GM23338 (cell line): ENCODE measurements at regions not wholly inside any gene's neighbourhood (a gene's known extent, or its start where the extent isn't known, plus 50 kb on each side); places are given as distances from the start of the nearest gene placed in this dataset.

Experiments
- ATAC-seq: fragments of 200-7000 bp; cut with Tn5 transposase; 3 replicates; pipeline ENCODE4 v1.9.1; 2020
- DNase-seq: peaks from one replicate; pipeline ENCODE4 v3.0.0-alpha.2; 2015; ENCODE audit warnings: low spot score
- H2AFZ ChIP-seq: fragments of 200-600 bp; sonication (generic); 2 replicates; pipeline ENCODE4 v1.8.0; 2016; ENCODE audit warnings: antibody characterized with exemption, mild to moderate bottlenecking, moderate library complexity
- H3F3A ChIP-seq: fragments of 200-600 bp; sonication (generic); replicated peaks from 2 replicates; pipeline ENCODE4 v1.8.0; 2017; ENCODE audit warnings: antibody characterized with exemption, mixed run types, low read depth
- H3K27ac ChIP-seq: fragments of 200-600 bp; sonication (generic); 2 replicates; pipeline ENCODE4 v1.6.1; 2016; ENCODE audit warnings: low read depth
- H3K27me3 ChIP-seq: fragments of 200-600 bp; sonication (generic); 2 replicates; pipeline ENCODE4 v1.8.0; 2016; ENCODE audit warnings: mild to moderate bottlenecking, mixed run types, moderate library complexity; ENCODE audit not compliant: insufficient read depth
- H3K36me3 ChIP-seq: fragments of 200-600 bp; sonication (generic); 2 replicates; pipeline ENCODE4 v1.8.0; 2016; ENCODE audit warnings: mild to moderate bottlenecking; ENCODE audit not compliant: insufficient read depth
- H3K4me1 ChIP-seq: fragments of 200-600 bp; sonication (generic); 2 replicates; pipeline ENCODE4 v1.8.0; 2016; ENCODE audit warnings: mild to moderate bottlenecking, moderate library complexity; ENCODE audit not compliant: insufficient read depth
- H3K4me2 ChIP-seq: fragments of 200-600 bp; sonication (generic); 2 replicates; pipeline ENCODE4 v1.7.1; 2017; ENCODE audit warnings: mixed run types
- H3K4me3 ChIP-seq: fragments of 200-600 bp; sonication (generic); 2 replicates; pipeline ENCODE4 v1.6.1; 2016; ENCODE audit warnings: mixed run types
- H3K79me2 ChIP-seq: fragments of 200-600 bp; sonication (generic); replicated peaks from 2 replicates; pipeline ENCODE4 v1.8.0; 2017; ENCODE audit warnings: mild to moderate bottlenecking; ENCODE audit not compliant: insufficient read depth
- H3K9me2 ChIP-seq: fragments of 200-600 bp; sonication (generic); 2 replicates; pipeline ENCODE4 v1.8.0; 2017; ENCODE audit not compliant: insufficient read depth
- H4K20me1 ChIP-seq: fragments of 200-600 bp; sonication (generic); replicated peaks from 2 replicates; pipeline ENCODE4 v1.8.0; 2017; ENCODE audit warnings: mild to moderate bottlenecking; ENCODE audit not compliant: insufficient read depth
- H3K27ac Mint-ChIP-seq: 2 replicates; pipeline ENCODE4 v1.8.0; 2020; ENCODE audit warnings: inconsistent platforms, mild to moderate bottlenecking, moderate library complexity, mixed read lengths
- H3K27me3 Mint-ChIP-seq: 3 replicates; pipeline ENCODE4 v1.8.0; 2022; ENCODE audit warnings: low read depth, mild to moderate bottlenecking, moderate library complexity, mixed read lengths, inconsistent platforms; ENCODE audit not compliant: insufficient read depth, poor library complexity
- H3K36me3 Mint-ChIP-seq: 3 replicates; pipeline ENCODE4 v1.8.0; 2021; ENCODE audit warnings: low read depth, mild to moderate bottlenecking, inconsistent platforms, moderate library complexity, mixed read lengths
- H3K4me1 Mint-ChIP-seq: 3 replicates; pipeline ENCODE4 v1.8.0; 2020; ENCODE audit warnings: mild to moderate bottlenecking, inconsistent platforms, mixed read lengths
- H3K4me3 Mint-ChIP-seq: 3 replicates; pipeline ENCODE4 v1.8.0; 2021; ENCODE audit warnings: moderate library complexity, mild to moderate bottlenecking, inconsistent platforms, mixed read lengths
- H3K9me3 Mint-ChIP-seq: 3 replicates; pipeline ENCODE4 v1.8.0; 2020; ENCODE audit warnings: moderate library complexity, mild to moderate bottlenecking, inconsistent platforms, mixed read lengths
- CREB1 ChIP-seq: fragments of 250-450 bp; sonication (Bioruptor Pico); IDR thresholded peaks from 2 replicates; pipeline ENCODE4 v1.5.0; 2020; ENCODE audit warnings: low read depth, mild to moderate bottlenecking, moderate library complexity
- EZH2phosphoT487 ChIP-seq: fragments of 200-600 bp; sonication (generic); IDR thresholded peaks from one replicate; pipeline ENCODE4 v1.8.1; 2018; ENCODE audit warnings: antibody characterized with exemption; ENCODE audit not compliant: unreplicated experiment
- JUNB ChIP-seq: IDR thresholded peaks from one replicate; pipeline ENCODE4 v1.6.1; 2016; ENCODE audit warnings: antibody characterized with exemption; ENCODE audit not compliant: unreplicated experiment
- NANOG ChIP-seq: IDR thresholded peaks from 2 replicates; pipeline ENCODE4 v1.6.1; 2016; ENCODE audit warnings: antibody characterized with exemption, borderline replicate concordance
- POLR2AphosphoS5 ChIP-seq: IDR thresholded peaks from 2 replicates; pipeline ENCODE4 v1.6.1; 2016; ENCODE audit warnings: antibody characterized with exemption, low read depth
- STAT1 ChIP-seq: IDR thresholded peaks from one replicate; pipeline ENCODE4 v1.6.1; 2016; ENCODE audit warnings: antibody characterized with exemption; ENCODE audit not compliant: unreplicated experiment
- ZNF114 ChIP-seq: fragments of 250-450 bp; sonication (Bioruptor Pico); IDR thresholded peaks from 2 replicates; pipeline ENCODE4 v1.5.0; 2020; ENCODE audit warnings: mild to moderate bottlenecking, moderate library complexity
- ZNF331 ChIP-seq: fragments of 250-450 bp; sonication (Bioruptor Pico); IDR thresholded peaks from 2 replicates; pipeline ENCODE4 v1.5.0; 2020; ENCODE audit warnings: low read depth, mild to moderate bottlenecking, moderate library complexity
- TF ChIP-seq, protein P1 (sequence below): IDR thresholded peaks from one replicate; pipeline ENCODE4 v1.6.1; 2018; ENCODE audit warnings: antibody characterized with exemption; ENCODE audit not compliant: unreplicated experiment
- TF ChIP-seq, protein P2 (sequence below): IDR thresholded peaks from 2 replicates; pipeline ENCODE4 v1.6.1; 2016; ENCODE audit warnings: antibody characterized with exemption
- TF ChIP-seq, protein P3 (sequence below): fragments of 250-450 bp; sonication (Bioruptor Pico); IDR thresholded peaks from 2 replicates; pipeline ENCODE4 v1.5.0; 2020; ENCODE audit warnings: mild to moderate bottlenecking, moderate library complexity

DNA sequence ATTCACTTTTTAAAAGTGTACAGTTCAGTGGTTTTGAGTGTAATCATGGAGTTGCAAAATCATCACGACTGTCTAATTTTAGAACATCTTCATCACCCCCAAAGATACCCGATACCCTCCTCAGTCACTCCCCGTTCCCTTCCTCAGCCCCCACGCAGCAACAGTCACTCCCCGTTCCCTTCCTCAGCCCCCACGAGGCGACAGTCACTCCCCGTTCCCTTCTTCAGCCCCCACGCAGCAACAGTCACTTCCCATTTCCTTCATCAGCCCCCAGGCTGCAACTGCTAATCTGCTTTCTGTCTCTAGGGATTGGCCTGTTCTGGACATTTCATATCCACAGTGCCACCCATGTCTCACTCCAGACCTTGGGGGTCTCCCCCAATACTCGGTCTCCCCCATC is 161.6 kb upstream of the PPP2R2D start:
- no peak overlapping the region for H3K27ac ChIP-seq
- no peaks in the 10 kb centered on the region for H3K4me1 ChIP-seq
- H3K9me3 Mint-ChIP-seq: no peaks in the 10 kb centered on the region
- no peaks in the 10 kb centered on the region for H3K79me2 ChIP-seq
- no peaks in the 10 kb centered on the region for H4K20me1 ChIP-seq
- H3K9me2 ChIP-seq: no peaks in the 10 kb centered on the region
- ATAC-seq (no peak), DNase-seq (no peak)
- no peaks in the 10 kb centered on the region for H3F3A ChIP-seq
- H3K27me3 Mint-ChIP-seq: peaks cover 3% of the 10 kb centered on the region
- no peak overlapping the region for H3K4me3 Mint-ChIP-seq
- no peak overlapping the region for H3K27ac Mint-ChIP-seq
- no peak overlapping the region for H3K4me2 ChIP-seq
- no peaks in the 10 kb centered on the region for H3K36me3 ChIP-seq
- TF ChIP-seq, protein P1, sequence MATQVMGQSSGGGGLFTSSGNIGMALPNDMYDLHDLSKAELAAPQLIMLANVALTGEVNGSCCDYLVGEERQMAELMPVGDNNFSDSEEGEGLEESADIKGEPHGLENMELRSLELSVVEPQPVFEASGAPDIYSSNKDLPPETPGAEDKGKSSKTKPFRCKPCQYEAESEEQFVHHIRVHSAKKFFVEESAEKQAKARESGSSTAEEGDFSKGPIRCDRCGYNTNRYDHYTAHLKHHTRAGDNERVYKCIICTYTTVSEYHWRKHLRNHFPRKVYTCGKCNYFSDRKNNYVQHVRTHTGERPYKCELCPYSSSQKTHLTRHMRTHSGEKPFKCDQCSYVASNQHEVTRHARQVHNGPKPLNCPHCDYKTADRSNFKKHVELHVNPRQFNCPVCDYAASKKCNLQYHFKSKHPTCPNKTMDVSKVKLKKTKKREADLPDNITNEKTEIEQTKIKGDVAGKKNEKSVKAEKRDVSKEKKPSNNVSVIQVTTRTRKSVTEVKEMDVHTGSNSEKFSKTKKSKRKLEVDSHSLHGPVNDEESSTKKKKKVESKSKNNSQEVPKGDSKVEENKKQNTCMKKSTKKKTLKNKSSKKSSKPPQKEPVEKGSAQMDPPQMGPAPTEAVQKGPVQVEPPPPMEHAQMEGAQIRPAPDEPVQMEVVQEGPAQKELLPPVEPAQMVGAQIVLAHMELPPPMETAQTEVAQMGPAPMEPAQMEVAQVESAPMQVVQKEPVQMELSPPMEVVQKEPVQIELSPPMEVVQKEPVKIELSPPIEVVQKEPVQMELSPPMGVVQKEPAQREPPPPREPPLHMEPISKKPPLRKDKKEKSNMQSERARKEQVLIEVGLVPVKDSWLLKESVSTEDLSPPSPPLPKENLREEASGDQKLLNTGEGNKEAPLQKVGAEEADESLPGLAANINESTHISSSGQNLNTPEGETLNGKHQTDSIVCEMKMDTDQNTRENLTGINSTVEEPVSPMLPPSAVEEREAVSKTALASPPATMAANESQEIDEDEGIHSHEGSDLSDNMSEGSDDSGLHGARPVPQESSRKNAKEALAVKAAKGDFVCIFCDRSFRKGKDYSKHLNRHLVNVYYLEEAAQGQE: no peak
- TF ChIP-seq POLR2AphosphoS5 (no peak), STAT1 (no peak), ZNF331 (no peak), EZH2phosphoT487 (no peak)
- TF ChIP-seq, protein P2, sequence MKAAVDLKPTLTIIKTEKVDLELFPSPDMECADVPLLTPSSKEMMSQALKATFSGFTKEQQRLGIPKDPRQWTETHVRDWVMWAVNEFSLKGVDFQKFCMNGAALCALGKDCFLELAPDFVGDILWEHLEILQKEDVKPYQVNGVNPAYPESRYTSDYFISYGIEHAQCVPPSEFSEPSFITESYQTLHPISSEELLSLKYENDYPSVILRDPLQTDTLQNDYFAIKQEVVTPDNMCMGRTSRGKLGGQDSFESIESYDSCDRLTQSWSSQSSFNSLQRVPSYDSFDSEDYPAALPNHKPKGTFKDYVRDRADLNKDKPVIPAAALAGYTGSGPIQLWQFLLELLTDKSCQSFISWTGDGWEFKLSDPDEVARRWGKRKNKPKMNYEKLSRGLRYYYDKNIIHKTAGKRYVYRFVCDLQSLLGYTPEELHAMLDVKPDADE: no peak
- H3K27me3 ChIP-seq: no peaks in the 10 kb centered on the region
- peaks cover 16% of the 10 kb centered on the region for H3K4me1 Mint-ChIP-seq
- no peaks in the 10 kb centered on the region for H3K36me3 Mint-ChIP-seq
- no peak overlapping the region for H2AFZ ChIP-seq
- no peak overlapping the region for H3K4me3 ChIP-seq

DNA sequence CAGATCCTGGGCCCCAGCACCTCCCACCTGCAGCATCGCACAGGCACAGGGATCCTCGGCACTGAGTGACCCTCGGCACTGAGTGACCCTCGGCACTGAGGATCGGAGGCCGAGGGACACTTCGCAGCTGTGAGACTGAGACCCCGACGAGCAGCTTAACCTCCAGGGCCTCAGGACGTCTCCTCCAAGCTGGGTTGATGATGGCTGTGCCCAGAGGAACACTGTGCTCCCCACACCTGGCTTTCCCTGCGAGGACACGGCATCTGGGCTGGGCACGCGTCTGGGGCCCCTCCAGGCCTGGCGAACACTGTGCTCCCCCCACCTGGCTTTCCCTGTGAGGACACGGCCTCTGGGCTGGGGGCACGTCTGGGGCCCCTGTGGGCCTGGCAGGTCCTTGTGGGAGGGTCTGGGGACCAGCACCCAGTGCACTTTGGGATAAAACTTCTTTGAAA is 158.3 kb upstream of the PPP2R2D start:
- DNase-seq (no peak), ATAC-seq (no peak)
- H3K79me2 ChIP-seq: no peaks in the 10 kb centered on the region
- H3K4me2 ChIP-seq: no peak overlapping the region
- no peaks in the 10 kb centered on the region for H3K27me3 ChIP-seq
- Mint-ChIP-seq H3K27ac (no peak overlapping the region), H3K27me3 (peaks cover 4% of the 10 kb centered on the region), H3K9me3 (no peaks in the 10 kb centered on the region), H3K36me3 (no peaks in the 10 kb centered on the region; the same call in 2 of the 3 replicates), H3K4me3 (no peak overlapping the region), H3K4me1 (peaks cover 20% of the 10 kb centered on the region)
- H3K27ac ChIP-seq: no peak overlapping the region
- no peaks in the 10 kb centered on the region for H4K20me1 ChIP-seq
- H3K4me1 ChIP-seq: no peaks in the 10 kb centered on the region
- H3K4me3 ChIP-seq: no peak overlapping the region
- H2AFZ ChIP-seq: no peak overlapping the region; the same call in 1 of the 2 replicates
- no peaks in the 10 kb centered on the region for H3K36me3 ChIP-seq
- H3K9me2 ChIP-seq: no peaks in the 10 kb centered on the region
- H3F3A ChIP-seq: no peaks in the 10 kb centered on the region
- no peak for TF ChIP-seq CREB1 (CRISPR knock-in tag)
- TF ChIP-seq, protein P2: no peak
- no peak for TF ChIP-seq POLR2AphosphoS5
- no peak for TF ChIP-seq EZH2phosphoT487
- TF ChIP-seq JUNB: no peak
- no peak for TF ChIP-seq NANOG
- TF ChIP-seq, protein P3, sequence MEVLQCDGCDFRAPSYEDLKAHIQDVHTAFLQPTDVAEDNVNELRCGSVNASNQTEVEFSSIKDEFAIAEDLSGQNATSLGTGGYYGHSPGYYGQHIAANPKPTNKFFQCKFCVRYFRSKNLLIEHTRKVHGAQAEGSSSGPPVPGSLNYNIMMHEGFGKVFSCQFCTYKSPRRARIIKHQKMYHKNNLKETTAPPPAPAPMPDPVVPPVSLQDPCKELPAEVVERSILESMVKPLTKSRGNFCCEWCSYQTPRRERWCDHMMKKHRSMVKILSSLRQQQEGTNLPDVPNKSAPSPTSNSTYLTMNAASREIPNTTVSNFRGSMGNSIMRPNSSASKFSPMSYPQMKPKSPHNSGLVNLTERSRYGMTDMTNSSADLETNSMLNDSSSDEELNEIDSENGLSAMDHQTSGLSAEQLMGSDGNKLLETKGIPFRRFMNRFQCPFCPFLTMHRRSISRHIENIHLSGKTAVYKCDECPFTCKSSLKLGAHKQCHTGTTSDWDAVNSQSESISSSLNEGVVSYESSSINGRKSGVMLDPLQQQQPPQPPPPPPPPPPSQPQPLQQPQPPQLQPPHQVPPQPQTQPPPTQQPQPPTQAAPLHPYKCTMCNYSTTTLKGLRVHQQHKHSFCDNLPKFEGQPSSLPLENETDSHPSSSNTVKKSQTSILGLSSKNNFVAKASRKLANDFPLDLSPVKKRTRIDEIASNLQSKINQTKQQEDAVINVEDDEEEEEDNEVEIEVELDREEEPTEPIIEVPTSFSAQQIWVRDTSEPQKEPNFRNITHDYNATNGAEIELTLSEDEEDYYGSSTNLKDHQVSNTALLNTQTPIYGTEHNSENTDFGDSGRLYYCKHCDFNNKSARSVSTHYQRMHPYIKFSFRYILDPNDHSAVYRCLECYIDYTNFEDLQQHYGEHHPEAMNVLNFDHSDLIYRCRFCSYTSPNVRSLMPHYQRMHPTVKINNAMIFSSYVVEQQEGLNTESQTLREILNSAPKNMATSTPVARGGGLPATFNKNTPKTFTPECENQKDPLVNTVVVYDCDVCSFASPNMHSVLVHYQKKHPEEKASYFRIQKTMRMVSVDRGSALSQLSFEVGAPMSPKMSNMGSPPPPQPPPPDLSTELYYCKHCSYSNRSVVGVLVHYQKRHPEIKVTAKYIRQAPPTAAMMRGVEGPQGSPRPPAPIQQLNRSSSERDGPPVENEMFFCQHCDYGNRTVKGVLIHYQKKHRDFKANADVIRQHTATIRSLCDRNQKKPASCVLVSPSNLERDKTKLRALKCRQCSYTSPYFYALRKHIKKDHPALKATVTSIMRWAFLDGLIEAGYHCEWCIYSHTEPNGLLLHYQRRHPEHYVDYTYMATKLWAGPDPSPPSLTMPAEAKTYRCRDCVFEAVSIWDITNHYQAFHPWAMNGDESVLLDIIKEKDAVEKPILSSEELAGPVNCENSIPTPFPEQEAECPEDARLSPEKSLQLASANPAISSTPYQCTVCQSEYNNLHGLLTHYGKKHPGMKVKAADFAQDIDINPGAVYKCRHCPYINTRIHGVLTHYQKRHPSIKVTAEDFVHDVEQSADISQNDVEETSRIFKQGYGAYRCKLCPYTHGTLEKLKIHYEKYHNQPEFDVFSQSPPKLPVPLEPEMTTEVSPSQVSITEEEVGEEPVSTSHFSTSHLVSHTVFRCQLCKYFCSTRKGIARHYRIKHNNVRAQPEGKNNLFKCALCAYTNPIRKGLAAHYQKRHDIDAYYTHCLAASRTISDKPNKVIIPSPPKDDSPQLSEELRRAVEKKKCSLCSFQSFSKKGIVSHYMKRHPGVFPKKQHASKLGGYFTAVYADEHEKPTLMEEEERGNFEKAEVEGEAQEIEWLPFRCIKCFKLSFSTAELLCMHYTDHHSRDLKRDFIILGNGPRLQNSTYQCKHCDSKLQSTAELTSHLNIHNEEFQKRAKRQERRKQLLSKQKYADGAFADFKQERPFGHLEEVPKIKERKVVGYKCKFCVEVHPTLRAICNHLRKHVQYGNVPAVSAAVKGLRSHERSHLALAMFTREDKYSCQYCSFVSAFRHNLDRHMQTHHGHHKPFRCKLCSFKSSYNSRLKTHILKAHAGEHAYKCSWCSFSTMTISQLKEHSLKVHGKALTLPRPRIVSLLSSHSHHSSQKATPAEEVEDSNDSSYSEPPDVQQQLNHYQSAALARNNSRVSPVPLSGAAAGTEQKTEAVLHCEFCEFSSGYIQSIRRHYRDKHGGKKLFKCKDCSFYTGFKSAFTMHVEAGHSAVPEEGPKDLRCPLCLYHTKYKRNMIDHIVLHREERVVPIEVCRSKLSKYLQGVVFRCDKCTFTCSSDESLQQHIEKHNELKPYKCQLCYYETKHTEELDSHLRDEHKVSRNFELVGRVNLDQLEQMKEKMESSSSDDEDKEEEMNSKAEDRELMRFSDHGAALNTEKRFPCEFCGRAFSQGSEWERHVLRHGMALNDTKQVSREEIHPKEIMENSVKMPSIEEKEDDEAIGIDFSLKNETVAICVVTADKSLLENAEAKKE (CRISPR knock-in tag): no peak
- no peak for TF ChIP-seq ZNF114 (CRISPR knock-in tag)
